Choroid plexus epithelial cell (primary cell): ENCODE measurements at regions not wholly inside any gene's neighbourhood (a gene's known extent, or its start where the extent isn't known, plus 50 kb on each side); places are given as distances from the start of the nearest gene placed in this dataset.
"Not testable (repeated sequence)": the region's sequence is repeated elsewhere in the genome, so short reads cannot be mapped to it uniquely, and the experiment has no call there.

Source experiments
- DNase-seq: peaks from one replicate; pipeline ENCODE4 v3.0.0-alpha.2; 2010; ENCODE audit warnings: low read depth
- H3K4me3 ChIP-seq: 2 replicates; pipeline ENCODE4 v1.5.1; 2011; ENCODE audit warnings: low read depth, mild to moderate bottlenecking, control low read depth, low read length, moderate library complexity
- CTCF ChIP-seq: conservative IDR thresholded peaks from 2 replicates; pipeline ENCODE4 v1.5.1; 2011; ENCODE audit warnings: low read depth, mild to moderate bottlenecking, control low read depth, inconsistent platforms, low read length, moderate library complexity

- TF ChIP-seq CTCF = no peak
- DNase-seq = no peak
- H3K4me3 ChIP-seq = no peak overlapping the region
Measured at GRCh38 chr15:95021816-95022215, 790.5 kb downstream of the MCTP2 start.

GRCh38 chr15:95024351-95024750 lies 793.0 kb downstream of the MCTP2 start:
- DNase-seq = peak; percentile 78
- peak; percentile 67 for TF ChIP-seq CTCF
- H3K4me3 ChIP-seq = no peak overlapping the region

- peak; percentile 88 for TF ChIP-seq CTCF
- peak; percentile 78 for DNase-seq
- no peak overlapping the region for H3K4me3 ChIP-seq
Measured at GRCh38 chr15:95025924-95026728, 794.8 kb downstream of the MCTP2 start.

DNA sequence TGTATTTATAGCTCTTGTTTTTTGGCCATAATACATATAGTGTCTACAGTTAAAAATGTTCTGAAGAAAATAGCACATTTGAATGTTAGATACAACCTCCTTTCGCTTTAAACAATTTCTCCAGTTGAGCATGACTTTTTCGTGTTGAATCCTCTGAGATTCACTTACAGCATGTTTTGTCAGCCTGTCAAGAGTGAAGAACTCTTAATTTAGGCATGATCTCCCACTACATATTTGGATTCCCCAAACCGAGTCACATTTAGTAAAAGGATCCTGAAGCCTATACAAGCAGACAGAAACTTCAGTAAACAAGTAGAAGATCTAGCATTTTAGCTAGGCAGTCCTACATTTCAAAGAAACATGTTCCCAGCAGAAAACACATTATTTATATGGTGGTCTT lies 796.6 kb downstream of the MCTP2 start:
- TF ChIP-seq CTCF = no peak
- no peak for DNase-seq

GRCh38 chr15:95032156-95032555 lies 800.8 kb downstream of the MCTP2 start:
- no peak overlapping the region for H3K4me3 ChIP-seq
- TF ChIP-seq CTCF = no peak
- DNase-seq = no peak

More for the DNA sequence above, 796.6 kb downstream of the MCTP2 start:
- no peak overlapping the region for H3K4me3 ChIP-seq

DNA sequence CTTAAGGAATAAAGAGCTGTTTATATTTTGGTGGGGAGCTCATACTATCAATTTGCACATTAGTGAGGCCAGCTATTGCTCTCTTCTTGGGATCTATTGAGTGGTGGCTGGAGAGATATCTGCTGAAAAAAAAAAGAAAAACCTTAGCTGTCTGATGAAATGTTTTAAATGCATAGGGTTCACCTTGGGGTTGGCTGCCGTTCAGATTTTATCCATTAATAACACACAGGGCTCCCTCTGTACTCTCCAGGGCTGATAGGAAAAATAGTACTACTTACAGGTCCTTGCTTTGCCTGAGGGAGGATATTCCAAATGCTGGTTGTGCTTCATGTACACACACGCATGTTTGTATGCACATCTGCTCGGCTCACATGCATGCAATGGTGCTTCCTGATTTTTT lies 803.7 kb downstream of the MCTP2 start:
- TF ChIP-seq CTCF = no peak
- DNase-seq = no peak
- no peak overlapping the region for H3K4me3 ChIP-seq

DNA sequence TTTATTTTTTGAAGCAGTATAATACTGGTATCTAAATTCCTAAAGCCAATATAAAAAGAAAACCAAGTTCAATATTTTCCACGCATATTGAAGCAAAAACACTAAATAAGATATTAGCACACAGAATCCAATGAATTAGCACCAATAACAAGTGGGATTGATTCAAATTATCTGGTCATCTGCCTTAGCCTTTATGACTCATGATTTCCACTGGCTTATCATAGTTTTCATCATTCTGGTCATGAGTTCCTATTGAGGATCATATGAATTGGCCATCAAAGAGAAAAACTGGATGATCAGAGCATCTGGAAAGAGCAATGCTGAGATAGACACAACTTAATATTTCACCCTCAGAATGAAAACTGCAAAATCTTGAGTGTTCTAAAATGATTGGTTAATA lies 809.9 kb downstream of the MCTP2 start:
- peak; percentile 49 for DNase-seq
- no peak for TF ChIP-seq CTCF
- no peak overlapping the region for H3K4me3 ChIP-seq

- not testable (repeated sequence) for H3K4me3 ChIP-seq, DNase-seq
Measured at GRCh38 chr15:95043236-95043932, 812.0 kb downstream of the MCTP2 start.
